HG03039 (cell line): ENCODE measurements at regions not wholly inside any gene's neighbourhood (a gene's known extent, or its start where the extent isn't known, plus 50 kb on each side); places are given as distances from the start of the nearest gene placed in this dataset.

Experiments used
- ATAC-seq: cut with Tn5 transposase; IDR thresholded peaks from one replicate; pipeline ENCODE4 v1.9.1; 2021; ENCODE audit warnings: mild to moderate bottlenecking, moderate library complexity; ENCODE audit not compliant: unreplicated experiment

- no peak for ATAC-seq
Measured at GRCh38 chr6:54009052-54009654, 102.1 kb upstream of the MLIP start.

DNA sequence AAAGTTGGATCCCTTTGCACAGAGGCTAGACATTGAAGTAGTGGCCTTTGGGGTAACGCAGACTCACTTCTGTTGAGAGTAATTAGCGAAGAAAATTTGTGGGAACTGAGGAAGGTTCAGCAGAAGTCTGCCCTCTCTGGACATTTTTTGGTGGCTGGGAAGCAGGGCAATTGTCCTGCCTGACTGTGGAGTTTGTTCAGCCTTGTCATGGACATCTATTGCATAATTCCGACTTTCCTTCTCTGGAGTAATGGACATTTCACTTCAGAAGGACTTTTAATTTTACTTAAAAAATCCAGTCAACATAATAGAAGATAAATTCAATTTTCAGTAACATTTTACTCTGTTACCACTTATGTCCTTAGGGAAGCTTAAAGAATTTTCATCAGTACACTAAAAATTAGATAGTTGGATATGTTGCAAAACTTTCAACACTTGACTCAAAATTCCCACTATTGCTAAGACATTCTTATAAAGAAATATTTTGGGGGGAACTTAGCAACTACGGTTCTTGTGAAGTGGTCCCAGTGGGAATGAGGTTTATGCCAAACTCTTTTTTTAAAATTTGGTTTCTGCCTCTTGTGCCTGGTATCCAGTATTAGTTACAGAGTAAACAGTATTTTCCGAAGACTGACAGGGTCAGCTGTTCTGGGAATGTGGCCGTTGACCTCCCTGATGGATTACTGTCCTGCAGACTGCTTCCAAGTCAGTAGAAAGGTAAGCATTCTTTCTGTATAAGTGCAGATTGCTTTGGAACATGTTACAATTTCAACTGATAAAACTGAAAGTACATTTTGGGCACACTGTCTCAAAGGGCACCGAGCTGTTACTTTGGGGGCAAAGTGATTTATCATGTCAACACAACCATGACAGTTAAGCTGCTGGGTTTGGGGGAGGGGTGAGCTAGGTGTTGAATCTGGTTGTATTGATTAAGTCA, 100.6 kb upstream of the MLIP start:
- ATAC-seq, result no peak

- ATAC-seq, result no peak
Measured at GRCh38 chr6:54011277-54011648, 100.0 kb upstream of the MLIP start.

DNA sequence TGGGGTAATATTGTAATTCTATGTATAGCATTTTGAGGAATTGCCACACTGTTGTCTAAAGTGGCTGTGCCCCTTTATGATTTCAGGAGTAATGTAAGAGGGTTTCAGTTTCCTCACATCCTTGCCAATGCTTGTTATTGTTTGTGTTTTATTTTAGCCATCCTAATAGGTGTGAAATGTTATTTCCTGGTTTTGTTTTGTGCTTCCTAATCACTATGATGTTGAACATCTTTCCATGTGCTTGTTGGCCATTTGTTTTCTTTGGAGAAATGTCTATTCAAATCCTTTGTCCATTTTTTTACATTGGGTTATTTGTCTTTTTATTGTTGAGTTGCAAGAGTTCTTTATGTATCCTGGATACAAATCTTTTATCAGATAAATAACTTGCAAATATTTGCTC, 97.3 kb upstream of the MLIP start:
- no peak for ATAC-seq

DNA sequence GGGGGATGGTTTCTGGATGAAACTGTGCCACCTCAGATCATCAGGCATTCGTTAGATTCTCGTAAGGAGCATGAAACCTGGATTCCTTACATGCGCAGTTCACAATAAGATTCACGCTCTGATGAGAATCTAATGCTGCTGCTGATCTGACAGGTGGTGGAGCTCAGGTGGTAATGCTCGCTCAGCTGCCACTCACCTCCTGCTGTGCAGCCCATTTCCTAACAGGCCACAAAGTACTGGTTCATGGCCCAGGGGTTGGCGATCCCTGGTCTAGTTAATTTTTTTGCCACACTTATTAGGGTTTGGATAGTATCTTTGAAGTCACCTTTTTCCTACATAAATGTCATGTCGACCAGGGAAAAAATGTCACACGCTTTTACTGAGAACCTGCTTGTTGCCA, 96.8 kb upstream of the MLIP start:
- ATAC-seq, result no peak

DNA sequence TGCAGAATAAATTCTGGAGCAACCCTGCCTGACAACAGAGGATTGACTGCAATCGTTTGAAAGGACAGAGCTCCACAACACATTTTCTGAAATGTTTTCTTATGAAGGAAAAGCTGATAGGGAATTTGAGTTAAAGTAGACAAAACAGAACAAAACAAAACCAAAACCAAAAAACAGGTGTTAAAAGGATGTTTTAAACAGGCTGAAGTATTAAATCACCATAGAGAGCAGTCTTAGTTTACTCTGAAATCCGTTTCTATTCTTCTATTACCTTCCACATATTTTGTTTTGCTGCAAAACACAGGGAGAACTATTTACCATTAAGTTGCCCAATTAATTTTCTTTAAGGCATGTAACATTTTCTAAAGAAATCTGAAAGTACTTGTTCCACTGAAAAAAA, 93.4 kb upstream of the MLIP start:
- no peak for ATAC-seq

DNA sequence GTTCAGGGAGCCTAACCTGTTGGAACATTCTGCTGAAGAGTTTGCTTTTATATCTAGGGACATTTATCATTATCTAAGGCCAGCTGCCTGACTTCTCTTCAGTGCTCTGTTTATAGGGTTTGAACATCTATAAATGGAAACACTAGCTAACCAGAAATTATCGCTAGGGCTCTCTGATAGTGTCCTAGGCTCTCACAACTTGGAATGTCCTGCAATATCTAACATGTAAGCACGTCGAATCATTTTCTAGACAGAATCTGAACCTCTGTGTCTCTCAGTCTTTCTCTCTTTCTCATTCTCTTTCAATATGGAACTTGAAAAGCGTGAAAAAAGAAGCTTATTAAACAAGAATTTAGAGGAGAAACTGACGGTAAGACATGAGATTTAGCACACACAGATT, 92.5 kb upstream of the MLIP start:
- no peak for ATAC-seq

DNA sequence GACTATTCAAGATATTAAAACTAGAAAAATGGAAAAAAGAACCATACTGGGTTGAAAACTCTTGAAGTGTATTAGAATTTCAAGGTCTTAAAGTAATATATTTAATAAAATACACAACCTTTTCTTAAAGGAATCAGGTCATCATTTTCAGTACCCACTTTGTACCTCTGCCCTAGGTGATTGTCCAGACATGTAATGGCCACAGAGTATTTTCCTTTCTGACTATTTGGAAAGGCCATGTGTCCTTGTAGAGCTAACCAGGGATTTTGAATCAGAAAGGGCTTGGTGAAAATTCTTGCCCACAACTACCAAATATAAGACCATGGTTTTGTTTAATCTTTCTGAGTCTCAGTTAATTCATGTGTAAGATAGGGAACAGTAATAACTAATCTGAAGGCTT, 91.4 kb upstream of the MLIP start:
- ATAC-seq, result no peak

DNA sequence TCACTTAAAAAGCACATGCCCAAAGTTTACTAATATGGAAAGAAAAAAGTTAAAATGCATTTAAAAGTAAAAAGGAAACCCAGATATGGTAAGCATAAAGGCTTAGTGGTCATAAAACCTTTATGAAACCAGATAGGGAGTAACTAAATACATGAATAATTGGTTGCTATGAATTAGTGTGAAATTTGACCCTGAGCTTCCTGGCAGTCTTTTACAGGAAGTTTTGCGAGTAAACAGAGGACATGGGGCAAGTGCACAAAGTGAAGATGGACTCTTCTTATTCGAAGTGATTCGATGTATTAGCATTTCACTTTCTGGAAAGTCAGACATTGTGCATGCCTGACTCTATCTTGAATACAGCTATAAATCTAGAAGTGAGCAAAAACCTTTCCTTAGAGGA, 90.9 kb upstream of the MLIP start:
- no peak for ATAC-seq

- ATAC-seq, result no peak
Measured at GRCh38 chr6:54026652-54027400, 84.4 kb upstream of the MLIP start.

DNA sequence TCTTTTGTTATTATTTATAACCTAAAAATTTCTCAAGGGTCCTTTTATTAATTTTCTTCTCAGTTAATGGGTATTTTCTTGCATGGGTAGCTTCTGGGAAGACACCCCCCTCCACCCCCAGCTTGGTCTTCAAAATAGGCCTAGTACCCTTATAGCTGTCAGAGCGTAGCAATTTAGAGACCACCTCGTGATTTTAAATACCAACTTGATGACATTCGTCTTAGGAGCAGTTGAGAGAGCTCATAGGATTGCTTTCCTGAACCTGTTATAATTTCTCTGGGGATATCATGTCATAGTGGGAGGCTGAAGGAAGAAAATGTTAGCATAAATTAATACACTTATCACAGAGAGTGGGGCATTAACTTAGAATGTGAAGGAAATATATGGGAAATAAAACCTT, 83.1 kb upstream of the MLIP start:
- ATAC-seq, result no peak

GRCh38 chr6:54029187-54029586, 82.1 kb upstream of the MLIP start:
- ATAC-seq, result no peak

DNA sequence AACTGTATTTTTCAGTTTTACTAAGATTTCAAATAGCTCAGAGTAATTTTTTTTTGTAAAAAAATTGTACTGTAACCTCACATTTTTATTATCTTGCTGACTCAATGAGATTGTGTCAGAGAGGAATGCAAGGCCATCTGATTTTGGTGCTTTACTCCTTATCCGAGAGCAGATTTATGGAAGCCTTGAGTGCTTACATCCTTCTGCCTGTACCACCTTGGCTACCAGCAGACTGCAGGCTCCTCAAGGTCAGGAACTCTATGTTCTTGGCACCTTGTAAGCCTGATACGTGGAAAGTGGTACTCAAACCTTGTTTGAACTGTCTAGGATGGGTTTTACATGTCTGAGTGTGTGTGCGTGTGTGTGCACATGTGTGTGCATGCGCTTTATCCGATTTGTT, 80.1 kb upstream of the MLIP start:
- no peak for ATAC-seq

- no peak for ATAC-seq
Measured at GRCh38 chr6:54037277-54037779, 73.9 kb upstream of the MLIP start.

DNA sequence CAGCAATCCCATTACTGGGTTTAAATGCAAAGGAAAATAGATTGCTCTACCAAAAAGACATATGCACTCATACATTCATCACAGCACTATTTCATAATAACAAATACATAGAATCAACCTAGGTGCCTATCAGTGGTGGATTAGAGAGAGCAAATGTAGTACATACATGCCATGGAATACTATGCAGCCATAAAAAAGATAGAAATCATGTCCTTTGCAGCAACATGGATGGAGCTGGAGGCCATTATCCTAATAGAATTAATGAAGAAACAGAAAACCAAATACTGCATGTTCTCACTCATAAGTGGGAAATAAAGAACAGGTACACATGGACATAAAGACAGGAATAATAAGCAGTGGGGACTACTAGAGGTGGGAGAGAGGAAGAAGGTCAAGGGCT, 70.7 kb upstream of the MLIP start:
- no peak for ATAC-seq

DNA sequence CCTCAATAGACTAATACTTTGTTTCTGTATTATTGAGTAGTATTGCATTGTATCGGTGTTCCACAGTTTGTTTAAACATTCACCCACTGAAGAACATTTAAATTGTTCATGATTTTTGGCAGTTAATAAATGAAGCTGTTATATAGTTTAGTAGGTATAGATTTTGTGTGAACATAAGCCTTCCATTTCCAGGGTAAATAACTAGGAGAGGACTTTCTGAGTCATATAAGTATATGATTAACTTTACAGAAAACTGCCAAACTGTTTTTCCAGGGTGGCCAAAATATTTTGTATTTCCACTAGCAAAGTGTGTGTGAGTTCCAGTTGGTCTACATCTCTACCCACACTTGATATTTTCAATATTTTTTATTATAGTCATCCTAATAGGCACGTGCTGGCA, 70.0 kb upstream of the MLIP start:
- no peak for ATAC-seq

GRCh38 chr6:54043360-54043759, 67.9 kb upstream of the MLIP start:
- no peak for ATAC-seq

GRCh38 chr6:54044059-54044458, 67.2 kb upstream of the MLIP start:
- ATAC-seq, result no peak

DNA sequence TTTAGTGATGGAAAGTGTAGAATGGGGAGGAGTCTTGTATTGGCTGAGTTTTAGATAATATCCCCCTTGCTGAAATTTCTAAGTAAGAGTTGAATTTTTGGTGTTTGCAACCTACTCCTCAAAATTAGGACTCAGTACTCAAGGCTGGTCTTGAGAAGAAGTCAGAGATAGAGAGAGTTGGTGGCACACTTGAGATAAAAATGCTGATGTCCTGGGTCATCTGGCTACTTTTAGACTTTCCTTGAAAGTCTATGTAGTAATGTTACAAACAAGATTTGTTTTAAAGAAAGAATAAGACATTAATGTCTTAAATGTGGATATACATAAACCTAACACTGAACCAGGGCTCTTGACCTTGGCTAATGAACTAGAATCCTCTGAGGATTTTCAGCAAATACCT, 62.5 kb upstream of the MLIP start:
- no peak for ATAC-seq

DNA sequence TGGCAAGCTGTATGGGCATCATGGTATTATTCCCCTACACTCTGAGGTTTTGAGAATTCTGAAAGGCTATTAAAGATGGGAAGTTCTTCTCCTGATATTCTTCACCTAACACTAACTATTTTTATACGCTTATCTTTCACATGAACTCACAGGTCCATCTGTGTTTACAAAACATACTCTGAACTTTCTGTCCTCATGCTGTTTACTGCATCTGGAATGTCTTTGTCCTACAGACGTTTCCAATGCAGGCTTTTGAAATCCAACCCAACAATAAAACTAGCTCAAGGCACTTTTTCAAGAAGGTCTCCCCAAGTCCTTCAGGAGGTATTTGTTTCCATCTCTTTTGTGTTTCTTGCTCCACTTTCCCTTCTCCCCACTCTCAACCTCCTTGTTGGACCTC, 60.5 kb upstream of the MLIP start:
- no peak for ATAC-seq

- no peak for ATAC-seq
Measured at GRCh38 chr6:54053881-54054391, 57.3 kb upstream of the MLIP start.

GRCh38 chr6:54056105-54056504, 55.1 kb upstream of the MLIP start:
- no peak for ATAC-seq
